ENCODE measurements at regions not wholly inside any gene's neighbourhood (a gene's known extent, or its start where the extent isn't known, plus 50 kb on each side); places are given as distances from the start of the nearest gene placed in this dataset.

GRCh38 chr9:108134486-108135128 lies 645.0 kb upstream of the KLF4 start:
- TF ChIP-seq CTCF (conservative IDR thresholded peaks at IDR 0.05; ENCODE audit: low read length), result no peak
- no peak for TF ChIP-seq EZH2phosphoT487 (IDR thresholded peaks at IDR 0.05; ENCODE audit: borderline replicate concordance)
- H3K79me2 ChIP-seq (ENCODE audit: insufficient read depth, low read length), result no peaks in the 10 kb centered on the region
- no peak overlapping the region for H2AFZ ChIP-seq (ENCODE audit: low read length)
- no peaks in the 10 kb centered on the region for H4K20me1 ChIP-seq (ENCODE audit: insufficient read depth, low read length, poor library complexity, severe bottlenecking)
- H3K36me3 ChIP-seq (ENCODE audit: insufficient read depth, low read length), result no peaks in the 10 kb centered on the region
- H3F3A ChIP-seq (ENCODE audit: low read depth), result no peaks in the 10 kb centered on the region
- H3K9me2 ChIP-seq (replicated peaks; ENCODE audit: low read depth, low read length), result no peaks in the 10 kb centered on the region
- H3K27me3 ChIP-seq (ENCODE audit: insufficient read depth, low read length, poor library complexity, severe bottlenecking), result no peaks in the 10 kb centered on the region
- no peak overlapping the region for H3K4me3 ChIP-seq (ENCODE audit: low read length, poor library complexity, severe bottlenecking)
- H3K9me3 ChIP-seq (ENCODE audit: insufficient read depth, low read depth, low read length), result no peaks in the 10 kb centered on the region
- H3K9ac ChIP-seq (ENCODE audit: low read depth, low read length, poor library complexity, severe bottlenecking), result no peak overlapping the region
- H3K4me2 ChIP-seq (ENCODE audit: low read depth, low read length, poor library complexity, severe bottlenecking), result no peak overlapping the region
- no peaks in the 10 kb centered on the region for H3K4me1 ChIP-seq (ENCODE audit: insufficient read depth, low read length, poor library complexity, severe bottlenecking)

GRCh38 chr9:108133680-108134079 lies 644.1 kb upstream of the KLF4 start:
- TF ChIP-seq EZH2phosphoT487 (IDR thresholded peaks at IDR 0.05; ENCODE audit: borderline replicate concordance), result no peak
- no peak for TF ChIP-seq CTCF (conservative IDR thresholded peaks at IDR 0.05; ENCODE audit: low read length)
- Histone ChIP-seq H3K27me3 (ENCODE audit: insufficient read depth, low read length, poor library complexity, severe bottlenecking) (no peaks in the 10 kb centered on the region), H2AFZ (ENCODE audit: low read length) (no peak overlapping the region), H3K9ac (ENCODE audit: low read depth, low read length, poor library complexity, severe bottlenecking) (no peak overlapping the region), H3K4me1 (ENCODE audit: insufficient read depth, low read length, poor library complexity, severe bottlenecking) (no peaks in the 10 kb centered on the region), H3F3A (ENCODE audit: low read depth) (no peaks in the 10 kb centered on the region), H3K9me2 (replicated peaks; ENCODE audit: low read depth, low read length) (no peaks in the 10 kb centered on the region), H3K9me3 (ENCODE audit: insufficient read depth, low read depth, low read length) (no peaks in the 10 kb centered on the region), H3K4me2 (ENCODE audit: low read depth, low read length, poor library complexity, severe bottlenecking) (no peak overlapping the region), H3K36me3 (ENCODE audit: insufficient read depth, low read length) (no peaks in the 10 kb centered on the region), H3K79me2 (ENCODE audit: insufficient read depth, low read length) (no peaks in the 10 kb centered on the region), H3K4me3 (ENCODE audit: low read length, poor library complexity, severe bottlenecking) (no peak overlapping the region), H4K20me1 (ENCODE audit: insufficient read depth, low read length, poor library complexity, severe bottlenecking) (no peaks in the 10 kb centered on the region)

GRCh38 chr9:108133101-108133500 lies 643.5 kb upstream of the KLF4 start:
- H3K27me3 ChIP-seq (ENCODE audit: insufficient read depth, low read length, poor library complexity, severe bottlenecking), result no peaks in the 10 kb centered on the region
- no peak for TF ChIP-seq EZH2phosphoT487 (IDR thresholded peaks at IDR 0.05; ENCODE audit: borderline replicate concordance)
- no peak for TF ChIP-seq CTCF (conservative IDR thresholded peaks at IDR 0.05; ENCODE audit: low read length)
- no peaks in the 10 kb centered on the region for H3K79me2 ChIP-seq (ENCODE audit: insufficient read depth, low read length)
- no peaks in the 10 kb centered on the region for H3K36me3 ChIP-seq (ENCODE audit: insufficient read depth, low read length)
- no peaks in the 10 kb centered on the region for H3K4me1 ChIP-seq (ENCODE audit: insufficient read depth, low read length, poor library complexity, severe bottlenecking)
- no peak overlapping the region for H3K9ac ChIP-seq (ENCODE audit: low read depth, low read length, poor library complexity, severe bottlenecking)
- H2AFZ ChIP-seq (ENCODE audit: low read length), result no peak overlapping the region
- no peaks in the 10 kb centered on the region for H4K20me1 ChIP-seq (ENCODE audit: insufficient read depth, low read length, poor library complexity, severe bottlenecking)
- no peaks in the 10 kb centered on the region for H3K9me3 ChIP-seq (ENCODE audit: insufficient read depth, low read depth, low read length)
- H3K4me3 ChIP-seq (ENCODE audit: low read length, poor library complexity, severe bottlenecking), result no peak overlapping the region
- no peaks in the 10 kb centered on the region for H3F3A ChIP-seq (ENCODE audit: low read depth)
- H3K9me2 ChIP-seq (replicated peaks; ENCODE audit: low read depth, low read length), result no peaks in the 10 kb centered on the region
- H3K4me2 ChIP-seq (ENCODE audit: low read depth, low read length, poor library complexity, severe bottlenecking), result no peak overlapping the region

Measured in Loucy (cell line).